H1 (cell line): ENCODE measurements at regions not wholly inside any gene's neighbourhood (a gene's known extent, or its start where the extent isn't known, plus 50 kb on each side); places are given as distances from the start of the nearest gene placed in this dataset.

Experiments used
- CTCF ChIA-PET: fragments of 300-600 bp; sonication (Branson Sonifier 250); formaldehyde crosslinking; loops from one replicate; lab custom pipeline; 2021; ENCODE audit not compliant: partially characterized antibody; lab: Charles Lee
- POLR2A ChIA-PET: fragments of 300-600 bp; sonication (Branson Sonifier 250); formaldehyde crosslinking; loops from one replicate; lab custom pipeline; 2021; ENCODE audit warnings: inconsistent platforms; ENCODE audit not compliant: partially characterized antibody; lab: Charles Lee
- DNase-seq, 2 experiments: peaks; one replicate each; pipeline versions ENCODE4 v3.0.0 to v3.0.0-alpha.2; 2010 to 2022; ENCODE audit warnings: low spot score in 2 of 2, low read depth in 1 of 2, mixed read lengths in 1 of 2
- FAIRE-seq: peaks from 2 replicates; lab custom pipeline; 2011; peaks lifted over from hg19 to GRCh38; lab: Jason Lieb, UNC
- H2AFZ ChIP-seq: 2 replicates; pipeline ENCODE4 v1.8.1; 2012; ENCODE audit warnings: low read length, inconsistent platforms
- H2AK5ac ChIP-seq: 2 replicates; pipeline ENCODE4 v1.6.1; 2013; ENCODE audit warnings: low read depth, low read length
- H2BK120ac ChIP-seq: replicated peaks from 2 replicates; pipeline ENCODE3; 2013; ENCODE audit warnings: low read depth, low read length, inconsistent platforms
- H2BK12ac ChIP-seq: 2 replicates; pipeline ENCODE4 v1.6.1; 2013; ENCODE audit warnings: low read depth, low read length
- H2BK15ac ChIP-seq: 2 replicates; pipeline ENCODE4 v1.6.1; 2013; ENCODE audit warnings: low read length
- H2BK20ac ChIP-seq: 2 replicates; pipeline ENCODE4 v1.6.1; 2013; ENCODE audit warnings: low read length
- H2BK5ac ChIP-seq: 2 replicates; pipeline ENCODE4 v1.6.1; 2013; ENCODE audit warnings: low read depth, low read length
- H3K14ac ChIP-seq: 2 replicates; pipeline ENCODE4 v1.6.1; 2013; ENCODE audit warnings: inconsistent platforms; ENCODE audit not compliant: insufficient read length
- H3K18ac ChIP-seq: 2 replicates; pipeline ENCODE4 v1.6.1; 2013; ENCODE audit warnings: low read length; ENCODE audit errors: extremely low read depth
- H3K23ac ChIP-seq: 2 replicates; pipeline ENCODE4 v1.6.1; 2013; ENCODE audit warnings: inconsistent platforms; ENCODE audit not compliant: insufficient read length
- H3K23me2 ChIP-seq: 2 replicates; pipeline ENCODE4 v1.6.1; 2013; ENCODE audit warnings: low read depth, low read length
- H3K27ac ChIP-seq: 2 replicates; pipeline ENCODE4 v1.6.1; 2011; ENCODE audit warnings: low read depth, low read length, inconsistent platforms
- H3K27me3 ChIP-seq, 4 experiments: replicated peaks in 1 of 4; 1 replicate in 1 of 4; 2 replicates in 3 of 4; pipeline versions ENCODE4 v1.6.1 to v1.8.1; 2011 to 2013; ENCODE audit warnings: low read length in 3 of 4, mild to moderate bottlenecking in 3 of 4, inconsistent platforms in 2 of 4, mixed read lengths in 2 of 4, moderate library complexity in 1 of 4; ENCODE audit not compliant: control insufficient read depth in 3 of 4, insufficient read depth in 3 of 4; ENCODE audit errors: extremely low read depth in 1 of 4
- H3K36me3 ChIP-seq, 4 experiments: 2 replicates each; pipeline versions ENCODE4 v1.6.1 to v1.8.1; 2011 to 2013; ENCODE audit warnings: mild to moderate bottlenecking in 4 of 4, low read length in 3 of 4, moderate library complexity in 2 of 4, control low read depth in 1 of 4, inconsistent platforms in 1 of 4; ENCODE audit not compliant: insufficient read depth in 4 of 4, control insufficient read depth in 2 of 4
- H3K4ac ChIP-seq: replicated peaks from 2 replicates; pipeline ENCODE3; 2013; ENCODE audit warnings: low read length, low read depth, mixed read lengths, inconsistent platforms; ENCODE audit not compliant: insufficient read length
- H3K4me1 ChIP-seq, 4 experiments: replicated peaks in 1 of 4; 1 replicate in 1 of 4; 2 replicates in 3 of 4; pipeline versions ENCODE4 v1.6.1 to v1.8.1; 2011 to 2013; ENCODE audit warnings: low read length in 3 of 4, inconsistent platforms in 2 of 4, mixed read lengths in 1 of 4; ENCODE audit not compliant: insufficient read depth in 4 of 4, control insufficient read depth in 3 of 4
- H3K4me2 ChIP-seq, 2 experiments: 2 replicates each; pipeline versions ENCODE4 v1.6.1 to v1.8.1; 2011 to 2013; ENCODE audit warnings: low read depth in 2 of 2, low read length in 2 of 2, control low read depth in 1 of 2, inconsistent platforms in 1 of 2, mild to moderate bottlenecking in 1 of 2; ENCODE audit not compliant: insufficient read depth in 1 of 2
- H3K4me3 ChIP-seq, 4 experiments: fragments of 200-600, 300-600 bp in 1 of 4; sonication (generic), shearing (Covaris generic), sonication (Bioruptor Twin) in 1 of 4; 2 replicates each; pipeline versions ENCODE4 v1.5.1 to v1.8.1; 2011 to 2016; ENCODE audit warnings: low read length in 4 of 4, low read depth in 3 of 4, control low read depth in 2 of 4, inconsistent platforms in 2 of 4, mild to moderate bottlenecking in 2 of 4, mixed read lengths in 1 of 4, moderate library complexity in 1 of 4; ENCODE audit not compliant: insufficient read depth in 2 of 4; ENCODE audit errors: extremely low read depth in 1 of 4
- H3K56ac ChIP-seq: replicated peaks from 2 replicates; pipeline ENCODE3; 2013; ENCODE audit warnings: low read depth, mild to moderate bottlenecking, mixed read lengths, low read length, inconsistent platforms; ENCODE audit not compliant: insufficient read length
- H3K79me1 ChIP-seq: 2 replicates; pipeline ENCODE4 v1.6.1; 2013; ENCODE audit warnings: low read depth, low read length, control low read depth
- H3K79me2 ChIP-seq, 2 experiments: 2 replicates each; pipeline versions ENCODE4 v1.6.1 to v1.8.1; 2012 to 2013; ENCODE audit warnings: low read length in 2 of 2, mild to moderate bottlenecking in 2 of 2, inconsistent platforms in 1 of 2; ENCODE audit not compliant: insufficient read depth in 2 of 2, control insufficient read depth in 1 of 2
- H3K9ac ChIP-seq, 4 experiments: replicated peaks in 1 of 4; 1 replicate in 1 of 4; 2 replicates in 3 of 4; pipeline versions ENCODE4 v1.6.1 to v1.8.1; 2011 to 2013; ENCODE audit warnings: low read depth in 3 of 4, low read length in 3 of 4, control low read depth in 2 of 4, mild to moderate bottlenecking in 2 of 4, moderate library complexity in 2 of 4, inconsistent platforms in 1 of 4; ENCODE audit errors: extremely low read depth in 1 of 4
- H3K9me3 ChIP-seq, 2 experiments: 2 replicates each; pipeline versions ENCODE4 v1.6.1 to v1.8.1; 2012 to 2013; ENCODE audit warnings: mild to moderate bottlenecking in 2 of 2, moderate library complexity in 2 of 2, control low read depth in 1 of 2, inconsistent platforms in 1 of 2, low read depth in 1 of 2, low read length in 1 of 2, mixed read lengths in 1 of 2; ENCODE audit not compliant: insufficient read depth in 2 of 2
- H4K20me1 ChIP-seq, 2 experiments: replicated peaks in 1 of 2; 2 replicates each; pipeline versions ENCODE3 to v1.8.1; 2011 to 2013; ENCODE audit warnings: inconsistent platforms in 2 of 2, low read length in 2 of 2, mild to moderate bottlenecking in 1 of 2; ENCODE audit not compliant: insufficient read depth in 2 of 2, control insufficient read depth in 1 of 2
- H4K5ac ChIP-seq: 2 replicates; pipeline ENCODE4 v1.6.1; 2013; ENCODE audit warnings: low read length, low read depth, mixed read lengths, inconsistent platforms; ENCODE audit not compliant: insufficient read length
- H4K8ac ChIP-seq: 2 replicates; pipeline ENCODE4 v1.8.0; 2013; ENCODE audit warnings: mild to moderate bottlenecking, moderate library complexity, low read length, inconsistent platforms; ENCODE audit not compliant: insufficient read depth; ENCODE audit errors: extremely low read depth
- H4K91ac ChIP-seq: replicated peaks from 2 replicates; pipeline ENCODE3; 2013; ENCODE audit warnings: low read length, mixed read lengths, inconsistent platforms; ENCODE audit not compliant: insufficient read length
- BACH1 ChIP-seq: IDR thresholded peaks from 2 replicates; pipeline ENCODE4 v1.6.1; 2012; ENCODE audit warnings: low read length, improper control_type of control experiment
- GTF2F1 ChIP-seq: IDR thresholded peaks from 2 replicates; pipeline ENCODE4 v1.6.1; 2012; ENCODE audit warnings: low read depth, low read length, improper control_type of control experiment, borderline replicate concordance
- MAX ChIP-seq: IDR thresholded peaks from 2 replicates; pipeline ENCODE4 v1.6.1; 2012; ENCODE audit warnings: inconsistent platforms
- NANOG ChIP-seq: IDR thresholded peaks from 2 replicates; pipeline ENCODE4 v1.6.1; 2011; ENCODE audit warnings: low read length, low read depth, mild to moderate bottlenecking, inconsistent platforms; ENCODE audit not compliant: insufficient read depth, poor library complexity, severe bottlenecking
- POU5F1 ChIP-seq: IDR thresholded peaks from 2 replicates; pipeline ENCODE4 v1.6.1; 2011; ENCODE audit warnings: low read depth, mild to moderate bottlenecking, low read length, moderate library complexity
- RAD21 ChIP-seq, 2 experiments: IDR thresholded peaks in 1 of 2; conservative IDR thresholded peaks in 1 of 2; 2 replicates each; pipeline ENCODE4 v1.6.1; 2011; ENCODE audit warnings: low read depth in 2 of 2, low read length in 2 of 2, improper control_type of control experiment in 1 of 2, inconsistent platforms in 1 of 2, mild to moderate bottlenecking in 1 of 2, moderate library complexity in 1 of 2
- SIN3A ChIP-seq, 2 experiments: IDR thresholded peaks in 1 of 2; conservative IDR thresholded peaks in 1 of 2; 2 replicates each; pipeline ENCODE4 v1.6.1; 2011 to 2012; ENCODE audit warnings: low read length in 2 of 2, improper control_type of control experiment in 1 of 2, low read depth in 1 of 2, mild to moderate bottlenecking in 1 of 2
- SIRT6 ChIP-seq: IDR thresholded peaks from one replicate; pipeline ENCODE4 v1.7.1; 2012; ENCODE audit warnings: low read length, inconsistent platforms
- TCF12 ChIP-seq: IDR thresholded peaks from 2 replicates; pipeline ENCODE4 v1.6.1; 2011; ENCODE audit warnings: low read depth, mild to moderate bottlenecking, low read length
- TEAD4 ChIP-seq: IDR thresholded peaks from 2 replicates; pipeline ENCODE4 v1.6.1; 2012; ENCODE audit warnings: low read depth, low read length, inconsistent platforms, mixed read lengths
- WGBS, 2 experiments: shearing (Covaris generic) in 1 of 2; methylation state at CpG; one replicate each; pipeline versions ENCODE4 v1.1.6 to v1.1.7; 2013 to 2015; ENCODE audit warnings: low lambda C conversion rate in 2 of 2, mixed read lengths in 2 of 2, inconsistent platforms in 1 of 2, low coverage in 1 of 2, missing lambda C conversion rate in 1 of 2; ENCODE audit not compliant: insufficient replicate concordance in 2 of 2, insufficient coverage in 1 of 2, insufficient read length in 1 of 2; ENCODE audit errors: extremely low coverage in 1 of 2, missing lambda C conversion rate in 1 of 2; 5-methylcytosine and 5-hydroxymethylcytosine counted together
- TF ChIP-seq, protein P1 (sequence below): IDR thresholded peaks from 2 replicates; pipeline ENCODE4 v1.6.1; 2012; ENCODE audit warnings: inconsistent platforms

GRCh38 chr18:73384246-73384645 lies 516.5 kb upstream of the NETO1 start:
- H3K36me3 ChIP-seq, result no peaks in the 10 kb centered on the region
- H4K5ac ChIP-seq, result no peak overlapping the region
- 91% methylated on average over 4 of the region's 4 CpGs; no CpG with 5 or more reads in 1 of the 2 experiments for WGBS, 2 experiments
- H3K23ac ChIP-seq, result no peak overlapping the region
- no peak overlapping the region for H3K14ac ChIP-seq
- H3K23me2 ChIP-seq, result no peaks in the 10 kb centered on the region
- CTCF ChIA-PET, result no interaction called here
- no peak overlapping the region for H3K56ac ChIP-seq
- FAIRE-seq (no peak), DNase-seq (no peak)
- no peak overlapping the region for H4K91ac ChIP-seq
- H3K9me3 ChIP-seq, result no peaks in the 10 kb centered on the region
- no peak overlapping the region for H2BK5ac ChIP-seq
- no peak overlapping the region for H2AFZ ChIP-seq
- TF ChIP-seq TCF12 (no peak), TEAD4 (no peak), SIRT6 (no peak), NANOG (no peak), RAD21 (IDR thresholded peaks at IDR 0.05 in 1 of 2, conservative IDR thresholded peaks at IDR 0.05 in 1 of 2; ENCODE audit: low read depth in 2 of 2, low read length in 2 of 2) (no peak), BACH1 (no peak), GTF2F1 (no peak), POU5F1 (no peak), SIN3A (conservative IDR thresholded peaks at IDR 0.05 in 1 of 2, IDR thresholded peaks at IDR 0.05 in 1 of 2; ENCODE audit: low read depth in 1 of 2, low read length in 2 of 2) (no peak), MAX (no peak)
- TF ChIP-seq, protein P1, sequence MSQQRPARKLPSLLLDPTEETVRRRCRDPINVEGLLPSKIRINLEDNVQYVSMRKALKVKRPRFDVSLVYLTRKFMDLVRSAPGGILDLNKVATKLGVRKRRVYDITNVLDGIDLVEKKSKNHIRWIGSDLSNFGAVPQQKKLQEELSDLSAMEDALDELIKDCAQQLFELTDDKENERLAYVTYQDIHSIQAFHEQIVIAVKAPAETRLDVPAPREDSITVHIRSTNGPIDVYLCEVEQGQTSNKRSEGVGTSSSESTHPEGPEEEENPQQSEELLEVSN, result no peak
- no peaks in the 10 kb centered on the region for H4K20me1 ChIP-seq
- no peaks in the 10 kb centered on the region for H3K79me1 ChIP-seq
- no peak overlapping the region for H4K8ac ChIP-seq
- H3K79me2 ChIP-seq, result no peaks in the 10 kb centered on the region
- H3K18ac ChIP-seq, result no peak overlapping the region
- no peak overlapping the region for H2BK20ac ChIP-seq
- H2BK12ac ChIP-seq, result no peak overlapping the region
- no peaks in the 10 kb centered on the region for H3K4me1 ChIP-seq
- no peak overlapping the region for H3K27ac ChIP-seq
- no peak overlapping the region for H2BK15ac ChIP-seq
- POLR2A ChIA-PET, result no interaction called here
- H3K4me2 ChIP-seq, result no peak overlapping the region
- no peak overlapping the region for H2BK120ac ChIP-seq
- H2AK5ac ChIP-seq, result no peak overlapping the region
- no peak overlapping the region for H3K4me3 ChIP-seq
- no peaks in the 10 kb centered on the region for H3K27me3 ChIP-seq
- no peak overlapping the region for H3K4ac ChIP-seq
- no peak overlapping the region for H3K9ac ChIP-seq
